ENCODE measurements at regions not wholly inside any gene's neighbourhood (a gene's known extent, or its start where the extent isn't known, plus 50 kb on each side); places are given as distances from the start of the nearest gene placed in this dataset.

GRCh38 chr3:66162766-66163165, 58.0 kb upstream of the SLC25A26 start:
- TF ChIP-seq TAF1 (IDR thresholded peaks at IDR 0.05; ENCODE audit: borderline replicate concordance, low read depth, low read length) (no peak), POLR2A (IDR thresholded peaks at IDR 0.05; ENCODE audit: low read depth, low read length) (no peak), POLR2AphosphoS5 (IDR thresholded peaks at IDR 0.05; ENCODE audit: low read depth, low read length) (no peak)
